ENCODE measurements at regions not wholly inside any gene's neighbourhood (a gene's known extent, or its start where the extent isn't known, plus 50 kb on each side); places are given as distances from the start of the nearest gene placed in this dataset.

- Histone ChIP-seq H3K27me3 (ENCODE audit: control insufficient read depth, insufficient read depth, low read length) (no peaks in the 10 kb centered on the region), H3K4me1 (ENCODE audit: control insufficient read depth, insufficient read depth, low read length) (no peaks in the 10 kb centered on the region), H3K36me3 (ENCODE audit: control insufficient read depth, insufficient read depth, low read length) (no peaks in the 10 kb centered on the region), H3K4me3 (ENCODE audit: low read depth, low read length) (no peak overlapping the region), H3K27ac (ENCODE audit: low read depth, low read length) (no peak overlapping the region), H3K9me3 (ENCODE audit: control insufficient read depth, insufficient read depth, low read length) (no peaks in the 10 kb centered on the region), H3K9ac (ENCODE audit: low read depth, low read length) (no peak overlapping the region)
These were observed 119.7 kb upstream of the SEMA3A start for GRCh38 chr7:84314263-84314662.

DNA sequence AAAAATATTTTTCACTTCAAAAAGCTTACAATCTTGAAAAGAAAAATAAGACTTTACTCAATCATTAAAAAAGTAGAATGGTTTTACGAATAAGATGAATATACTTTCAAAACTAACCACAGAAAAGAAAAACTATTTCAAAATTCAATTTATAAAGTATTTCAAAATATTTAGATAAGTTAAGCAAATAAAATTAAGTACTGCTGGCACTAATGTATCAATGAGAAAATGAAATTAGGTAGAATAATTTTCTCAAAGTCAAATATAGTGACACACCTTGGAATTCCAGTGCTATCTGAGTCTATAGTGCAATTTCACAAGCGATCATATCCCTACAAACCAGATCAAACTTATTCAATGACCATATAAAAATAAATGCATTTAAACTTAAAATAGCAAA lies 109.8 kb upstream of the SEMA3A start:
- Histone ChIP-seq H3K27ac (ENCODE audit: low read depth, low read length) (no peak overlapping the region), H3K27me3 (ENCODE audit: control insufficient read depth, insufficient read depth, low read length) (no peaks in the 10 kb centered on the region), H3K9me3 (ENCODE audit: control insufficient read depth, insufficient read depth, low read length) (no peaks in the 10 kb centered on the region), H3K9ac (ENCODE audit: low read depth, low read length) (no peak overlapping the region), H3K4me1 (ENCODE audit: control insufficient read depth, insufficient read depth, low read length) (peaks cover 6% of the 10 kb centered on the region), H3K36me3 (ENCODE audit: control insufficient read depth, insufficient read depth, low read length) (no peaks in the 10 kb centered on the region), H3K4me3 (ENCODE audit: low read depth, low read length) (no peak overlapping the region)

DNA sequence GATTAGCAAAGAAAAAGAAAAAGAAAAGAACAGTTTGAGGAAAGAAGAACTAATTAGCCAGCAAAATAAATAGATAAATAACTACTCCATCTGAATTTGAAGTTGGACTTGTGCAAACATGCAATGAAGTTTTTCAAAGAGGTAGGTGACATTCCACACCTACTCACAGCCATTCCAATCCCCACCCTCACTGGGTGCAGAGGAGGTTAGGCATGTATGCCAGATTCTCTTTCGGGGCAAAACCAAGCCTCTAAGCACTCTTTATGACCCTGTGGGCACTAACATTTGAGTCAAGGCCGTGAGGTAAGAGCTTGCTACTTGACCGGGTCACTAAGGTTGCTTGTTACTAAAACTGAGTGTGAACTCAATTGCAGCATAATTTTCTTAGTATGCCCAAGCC lies 108.4 kb upstream of the SEMA3A start:
- Histone ChIP-seq H3K4me1 (ENCODE audit: control insufficient read depth, insufficient read depth, low read length) (peaks cover 6% of the 10 kb centered on the region), H3K27ac (ENCODE audit: low read depth, low read length) (no peak overlapping the region), H3K36me3 (ENCODE audit: control insufficient read depth, insufficient read depth, low read length) (no peaks in the 10 kb centered on the region), H3K9ac (ENCODE audit: low read depth, low read length) (no peak overlapping the region), H3K27me3 (ENCODE audit: control insufficient read depth, insufficient read depth, low read length) (no peaks in the 10 kb centered on the region), H3K4me3 (ENCODE audit: low read depth, low read length) (no peak overlapping the region), H3K9me3 (ENCODE audit: control insufficient read depth, insufficient read depth, low read length) (no peaks in the 10 kb centered on the region)

- no peak overlapping the region for H3K4me3 ChIP-seq (ENCODE audit: low read depth, low read length)
- H3K9me3 ChIP-seq (ENCODE audit: control insufficient read depth, insufficient read depth, low read length): no peaks in the 10 kb centered on the region
- H3K27ac ChIP-seq (ENCODE audit: low read depth, low read length): no peak overlapping the region
- H3K27me3 ChIP-seq (ENCODE audit: control insufficient read depth, insufficient read depth, low read length): no peaks in the 10 kb centered on the region
- H3K4me1 ChIP-seq (ENCODE audit: control insufficient read depth, insufficient read depth, low read length): no peaks in the 10 kb centered on the region; the same call in 1 of the 2 replicates
- no peak overlapping the region for H3K9ac ChIP-seq (ENCODE audit: low read depth, low read length)
- H3K36me3 ChIP-seq (ENCODE audit: control insufficient read depth, insufficient read depth, low read length): no peaks in the 10 kb centered on the region
These were observed 103.0 kb upstream of the SEMA3A start for GRCh38 chr7:84297616-84298015.

DNA sequence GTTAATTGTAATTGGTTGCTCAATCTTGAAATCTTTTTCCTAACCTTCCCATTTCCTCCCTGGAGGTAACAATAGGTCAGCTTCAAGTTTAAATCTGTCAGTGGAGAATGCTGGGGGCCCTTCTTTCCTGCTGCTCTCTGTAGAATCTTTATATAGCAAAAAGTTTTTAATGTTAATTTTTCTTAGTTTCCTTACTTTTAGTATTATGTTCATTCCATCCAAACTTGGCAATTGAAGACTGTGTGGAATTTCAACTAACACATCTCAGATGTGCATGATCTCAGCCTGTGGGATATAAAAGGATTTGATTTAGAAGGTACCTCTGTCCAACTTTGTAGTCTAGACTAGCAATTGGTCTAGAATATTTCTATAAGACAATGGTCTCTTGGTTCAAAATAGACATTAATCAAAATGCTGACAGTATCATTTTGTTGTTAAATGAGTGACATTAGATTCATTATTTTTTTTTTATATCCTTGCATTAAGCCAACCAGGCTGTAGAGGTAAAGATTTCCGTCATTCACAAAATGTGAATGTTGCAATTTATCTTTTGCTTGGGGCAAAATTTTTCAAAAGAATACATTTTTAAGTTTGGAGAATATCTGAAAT lies 100.4 kb upstream of the SEMA3A start:
- no peaks in the 10 kb centered on the region for H3K9me3 ChIP-seq (ENCODE audit: control insufficient read depth, insufficient read depth, low read length)
- H3K9ac ChIP-seq (ENCODE audit: low read depth, low read length): no peak overlapping the region
- peaks cover 5% of the 10 kb centered on the region; the same call in 1 of the 2 replicates for H3K4me1 ChIP-seq (ENCODE audit: control insufficient read depth, insufficient read depth, low read length)
- no peaks in the 10 kb centered on the region for H3K36me3 ChIP-seq (ENCODE audit: control insufficient read depth, insufficient read depth, low read length)
- H3K27ac ChIP-seq (ENCODE audit: low read depth, low read length): no peak overlapping the region
- no peak overlapping the region for H3K4me3 ChIP-seq (ENCODE audit: low read depth, low read length)
- H3K27me3 ChIP-seq (ENCODE audit: control insufficient read depth, insufficient read depth, low read length): no peaks in the 10 kb centered on the region

GRCh38 chr7:84294391-84294790 lies 99.8 kb upstream of the SEMA3A start:
- H3K27ac ChIP-seq (ENCODE audit: low read depth, low read length): no peak overlapping the region
- H3K9me3 ChIP-seq (ENCODE audit: control insufficient read depth, insufficient read depth, low read length): no peaks in the 10 kb centered on the region
- H3K9ac ChIP-seq (ENCODE audit: low read depth, low read length): no peak overlapping the region
- H3K36me3 ChIP-seq (ENCODE audit: control insufficient read depth, insufficient read depth, low read length): no peaks in the 10 kb centered on the region
- no peaks in the 10 kb centered on the region for H3K27me3 ChIP-seq (ENCODE audit: control insufficient read depth, insufficient read depth, low read length)
- H3K4me1 ChIP-seq (ENCODE audit: control insufficient read depth, insufficient read depth, low read length): peaks cover 5% of the 10 kb centered on the region; the same call in 1 of the 2 replicates
- H3K4me3 ChIP-seq (ENCODE audit: low read depth, low read length): no peak overlapping the region

DNA sequence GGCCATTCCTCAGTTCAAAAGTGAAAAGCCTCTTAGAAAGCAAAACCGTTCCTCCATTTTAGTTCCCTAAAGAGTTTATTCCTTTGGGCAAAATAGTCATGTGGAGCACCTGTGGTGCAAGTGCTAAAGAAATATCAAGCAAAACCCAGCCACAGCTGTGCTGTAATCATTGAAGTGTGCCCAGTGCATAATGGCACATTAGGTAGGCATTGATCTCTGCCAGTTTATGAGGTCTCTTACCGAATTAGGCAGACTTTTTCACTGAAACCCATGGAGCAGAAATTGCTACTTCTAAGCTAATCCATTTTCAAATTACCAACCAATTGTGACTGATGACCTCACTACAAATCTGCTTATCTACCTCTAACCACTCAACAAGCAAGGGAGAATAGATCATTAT lies 97.2 kb upstream of the SEMA3A start:
- no peaks in the 10 kb centered on the region for H3K36me3 ChIP-seq (ENCODE audit: control insufficient read depth, insufficient read depth, low read length)
- H3K4me1 ChIP-seq (ENCODE audit: control insufficient read depth, insufficient read depth, low read length): peaks cover 5% of the 10 kb centered on the region; the same call in 1 of the 2 replicates
- no peaks in the 10 kb centered on the region for H3K27me3 ChIP-seq (ENCODE audit: control insufficient read depth, insufficient read depth, low read length)
- H3K27ac ChIP-seq (ENCODE audit: low read depth, low read length): no peak overlapping the region
- no peak overlapping the region for H3K9ac ChIP-seq (ENCODE audit: low read depth, low read length)
- no peaks in the 10 kb centered on the region for H3K9me3 ChIP-seq (ENCODE audit: control insufficient read depth, insufficient read depth, low read length)
- H3K4me3 ChIP-seq (ENCODE audit: low read depth, low read length): no peak overlapping the region

GRCh38 chr7:84283798-84284197 lies 89.2 kb upstream of the SEMA3A start:
- Histone ChIP-seq H3K27ac (ENCODE audit: low read depth, low read length) (no peak overlapping the region), H3K4me1 (ENCODE audit: control insufficient read depth, insufficient read depth, low read length) (peaks cover 3% of the 10 kb centered on the region; the same call in 1 of the 2 replicates), H3K4me3 (ENCODE audit: low read depth, low read length) (no peak overlapping the region), H3K9ac (ENCODE audit: low read depth, low read length) (no peak overlapping the region), H3K27me3 (ENCODE audit: control insufficient read depth, insufficient read depth, low read length) (no peaks in the 10 kb centered on the region), H3K9me3 (ENCODE audit: control insufficient read depth, insufficient read depth, low read length) (no peaks in the 10 kb centered on the region), H3K36me3 (ENCODE audit: control insufficient read depth, insufficient read depth, low read length) (no peaks in the 10 kb centered on the region)

GRCh38 chr7:84281518-84281917 lies 86.9 kb upstream of the SEMA3A start:
- Histone ChIP-seq H3K27ac (ENCODE audit: low read depth, low read length) (no peak overlapping the region), H3K9ac (ENCODE audit: low read depth, low read length) (no peak overlapping the region), H3K4me1 (ENCODE audit: control insufficient read depth, insufficient read depth, low read length) (peaks cover 25% of the 10 kb centered on the region), H3K4me3 (ENCODE audit: low read depth, low read length) (no peak overlapping the region), H3K27me3 (ENCODE audit: control insufficient read depth, insufficient read depth, low read length) (no peaks in the 10 kb centered on the region), H3K9me3 (ENCODE audit: control insufficient read depth, insufficient read depth, low read length) (no peaks in the 10 kb centered on the region), H3K36me3 (ENCODE audit: control insufficient read depth, insufficient read depth, low read length) (no peaks in the 10 kb centered on the region)

DNA sequence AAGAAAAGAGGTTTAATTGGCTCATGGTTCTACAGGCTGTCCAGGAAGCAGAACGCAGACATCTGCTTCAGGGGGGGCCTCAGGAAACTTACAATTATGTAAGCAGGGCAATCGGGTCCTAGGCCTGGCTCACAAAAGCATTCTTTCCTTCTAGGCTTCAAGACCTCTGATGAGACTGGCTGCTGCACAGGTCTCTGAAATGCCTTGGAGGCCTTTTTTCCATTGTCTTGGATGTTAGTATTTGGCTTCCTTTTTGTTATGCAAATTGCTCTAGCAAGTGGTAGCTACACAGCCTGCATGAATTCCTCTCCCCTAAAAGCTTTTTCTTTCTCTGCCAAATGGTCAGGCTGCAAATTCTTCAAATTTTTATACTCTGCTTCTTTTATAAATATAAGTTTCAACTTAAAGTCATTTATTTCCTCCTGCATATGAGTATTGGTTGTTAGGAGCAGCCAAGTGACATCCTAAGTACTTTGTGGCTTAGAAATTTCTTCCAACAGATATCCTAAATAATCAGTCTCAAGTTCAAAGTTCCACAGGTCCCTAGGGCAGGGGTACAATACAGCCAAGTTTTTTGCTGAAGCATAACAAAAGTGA lies 83.1 kb upstream of the SEMA3A start:
- H3K9ac ChIP-seq (ENCODE audit: low read depth, low read length): 0 out of 2 replicates have a peak overlapping the region, but pooled peaks have one; percentile 4
- H3K27me3 ChIP-seq (ENCODE audit: control insufficient read depth, insufficient read depth, low read length): no peaks in the 10 kb centered on the region

GRCh38 chr7:84274029-84274638 lies 79.5 kb upstream of the SEMA3A start:
- Histone ChIP-seq H3K27me3 (ENCODE audit: control insufficient read depth, insufficient read depth, low read length) (no peaks in the 10 kb centered on the region), H3K4me3 (ENCODE audit: low read depth, low read length) (no peak overlapping the region), H3K36me3 (ENCODE audit: control insufficient read depth, insufficient read depth, low read length) (no peaks in the 10 kb centered on the region), H3K9ac (ENCODE audit: low read depth, low read length) (no peak overlapping the region), H3K4me1 (ENCODE audit: control insufficient read depth, insufficient read depth, low read length) (peaks cover 38% of the 10 kb centered on the region), H3K9me3 (ENCODE audit: control insufficient read depth, insufficient read depth, low read length) (no peaks in the 10 kb centered on the region), H3K27ac (ENCODE audit: low read depth, low read length) (no peak overlapping the region)

More for the DNA sequence above, 83.1 kb upstream of the SEMA3A start:
- Histone ChIP-seq H3K9me3 (ENCODE audit: control insufficient read depth, insufficient read depth, low read length) (no peaks in the 10 kb centered on the region), H3K27ac (ENCODE audit: low read depth, low read length) (peak overlapping the region; percentile 94), H3K4me3 (ENCODE audit: low read depth, low read length) (peak overlapping the region; percentile 15; the same call in 1 of the 2 replicates), H3K4me1 (ENCODE audit: control insufficient read depth, insufficient read depth, low read length) (peaks cover 35% of the 10 kb centered on the region), H3K36me3 (ENCODE audit: control insufficient read depth, insufficient read depth, low read length) (no peaks in the 10 kb centered on the region)
